OCI-LY7 (cell line): ENCODE measurements at regions not wholly inside any gene's neighbourhood (a gene's known extent, or its start where the extent isn't known, plus 50 kb on each side); places are given as distances from the start of the nearest gene placed in this dataset.

Experiments
- BruUV-seq: library from RNA; stranded (reverse); fragments of 400-500 nt; replicated peaks from 2 replicates; lab custom pipeline; 2021; lab: Mats Ljungman, UMichigan
- CTCF ChIA-PET: fragments of 300-600 bp; sonication (Branson Sonifier 250); formaldehyde crosslinking; loops from one replicate; lab custom pipeline; 2022; ENCODE audit warnings: antibody characterized with exemption; ENCODE audit not compliant: unreplicated experiment; lab: Charles Lee
- POLR2A ChIA-PET: fragments of 300-600 bp; sonication (Branson Sonifier 250); formaldehyde crosslinking; loops from one replicate; lab custom pipeline; 2022; ENCODE audit warnings: antibody characterized with exemption; lab: Charles Lee
- DNase-seq: peaks from one replicate; pipeline ENCODE4 v3.0.0-alpha.2; 2015; ENCODE audit warnings: low spot score
- H2AFZ ChIP-seq: fragments of 200-600 bp; sonication (generic), shearing (Covaris generic); 2 replicates; pipeline ENCODE4 v1.6.1; 2014; ENCODE audit warnings: mild to moderate bottlenecking, antibody characterized with exemption, low read length, moderate library complexity
- H3K27ac ChIP-seq: fragments of 200-600 bp; sonication (generic); 2 replicates; pipeline ENCODE4 v1.5.1; 2014; ENCODE audit warnings: mixed run types, low read depth, mild to moderate bottlenecking, moderate library complexity, low read length, inconsistent platforms; ENCODE audit not compliant: poor library complexity, severe bottlenecking
- H3K36me3 ChIP-seq: fragments of 200-600 bp; sonication (generic); 2 replicates; pipeline ENCODE4 v1.6.1; 2014; ENCODE audit warnings: mild to moderate bottlenecking, antibody characterized with exemption, low read length, moderate library complexity, mixed read lengths; ENCODE audit not compliant: insufficient read depth
- H3K4me1 ChIP-seq: fragments of 200-600 bp; sonication (generic); 2 replicates; pipeline ENCODE4 v1.5.1; 2014; ENCODE audit warnings: mild to moderate bottlenecking, low read length; ENCODE audit not compliant: insufficient read depth, poor library complexity, severe bottlenecking
- H3K4me2 ChIP-seq: fragments of 200-600 bp; sonication (generic); 2 replicates; pipeline ENCODE4 v1.6.1; 2014; ENCODE audit warnings: mild to moderate bottlenecking, low read length
- H3K4me3 ChIP-seq: fragments of 200-600 bp; sonication (generic); 2 replicates; pipeline ENCODE4 v1.5.1; 2014; ENCODE audit warnings: mild to moderate bottlenecking, low read depth, low read length; ENCODE audit not compliant: poor library complexity, severe bottlenecking
- H3K79me2 ChIP-seq: fragments of 200-600 bp; sonication (generic); 2 replicates; pipeline ENCODE4 v1.6.1; 2016; ENCODE audit warnings: low read depth, mild to moderate bottlenecking, low read length, moderate library complexity, mixed read lengths; ENCODE audit not compliant: insufficient read depth
- H3K9me2 ChIP-seq: fragments of 200-600 bp; sonication (generic); 2 replicates; pipeline ENCODE4 v1.6.1; 2016; ENCODE audit warnings: mild to moderate bottlenecking, low read length, mixed read lengths; ENCODE audit not compliant: insufficient read depth
- H3K9me3 ChIP-seq: fragments of 200-600 bp; sonication (generic); 2 replicates; pipeline ENCODE4 v1.6.1; 2014; ENCODE audit warnings: mild to moderate bottlenecking, mixed run types, low read length, mixed read lengths
- H4K20me1 ChIP-seq: fragments of 200-600 bp; sonication (generic); 2 replicates; pipeline ENCODE4 v1.6.1; 2014; ENCODE audit warnings: mild to moderate bottlenecking, antibody characterized with exemption, low read length, moderate library complexity, mixed read lengths; ENCODE audit not compliant: insufficient read depth
- CTCF ChIP-seq: fragments of 200-600 bp; sonication (generic); conservative IDR thresholded peaks from 2 replicates; pipeline ENCODE4 v1.5.1; 2014; ENCODE audit warnings: mild to moderate bottlenecking, antibody characterized with exemption, low read length, moderate library complexity, mixed read lengths
- EZH2phosphoT487 ChIP-seq: fragments of 200-600 bp; sonication (generic); IDR thresholded peaks from 2 replicates; pipeline ENCODE4 v1.6.1; 2018; ENCODE audit warnings: low read depth, borderline replicate concordance, mild to moderate bottlenecking, mixed run types, antibody characterized with exemption, low read length, moderate library complexity, mixed read lengths
- intact Hi-C: fragments of 100-400 bp; cut with micrococcal nuclease; formaldehyde crosslinking; loops from one replicate; pipeline ENCODE4 v1.10.0; 2022; ENCODE audit not compliant: unreplicated experiment

GRCh38 chr13:111858571-111858970 lies 208.4 kb upstream of the SOX1 start:
- TF ChIP-seq EZH2phosphoT487 (no peak), CTCF (no peak)
- H3K4me2 ChIP-seq: no peak overlapping the region
- BruUV-seq: no TSS peak
- H3K9me2 ChIP-seq: no peaks in the 10 kb centered on the region
- no peak overlapping the region for H2AFZ ChIP-seq
- no peaks in the 10 kb centered on the region for H3K79me2 ChIP-seq
- H3K4me1 ChIP-seq: no peaks in the 10 kb centered on the region
- no peaks in the 10 kb centered on the region for H4K20me1 ChIP-seq
- H3K27ac ChIP-seq: no peak overlapping the region
- no peak for DNase-seq
- ChIA-PET CTCF (no interaction called here), POLR2A (no interaction called here)
- no peak overlapping the region for H3K4me3 ChIP-seq
- no peaks in the 10 kb centered on the region for H3K36me3 ChIP-seq
- intact Hi-C loops: no loop called here
- no peaks in the 10 kb centered on the region for H3K9me3 ChIP-seq

GRCh38 chr13:111859354-111860230 lies 207.4 kb upstream of the SOX1 start:
- Histone ChIP-seq H3K79me2 (no peaks in the 10 kb centered on the region), H2AFZ (no peak overlapping the region), H3K4me1 (no peaks in the 10 kb centered on the region), H3K9me2 (no peaks in the 10 kb centered on the region), H3K36me3 (no peaks in the 10 kb centered on the region), H3K4me2 (no peak overlapping the region), H3K27ac (no peak overlapping the region), H4K20me1 (no peaks in the 10 kb centered on the region), H3K4me3 (no peak overlapping the region), H3K9me3 (no peaks in the 10 kb centered on the region)
- no peak for TF ChIP-seq EZH2phosphoT487
- TF ChIP-seq CTCF: no peak
- DNase-seq: no peak
- ChIA-PET POLR2A (interaction anchor here (0.6 kb wide), 1 partner anchor 393 kb away, joined by 3 read pairs; no protein-coding TSS in a partner anchor), CTCF (no interaction called here)
- intact Hi-C loops: no loop called here
- no TSS peak for BruUV-seq

- Histone ChIP-seq H3K27ac (no peak overlapping the region), H3K4me1 (no peaks in the 10 kb centered on the region), H2AFZ (no peak overlapping the region), H3K4me2 (no peak overlapping the region), H3K4me3 (no peak overlapping the region), H3K79me2 (no peaks in the 10 kb centered on the region), H3K36me3 (no peaks in the 10 kb centered on the region), H3K9me2 (no peaks in the 10 kb centered on the region), H3K9me3 (no peaks in the 10 kb centered on the region), H4K20me1 (no peaks in the 10 kb centered on the region)
- ChIA-PET POLR2A (no interaction called here), CTCF (no interaction called here)
- DNase-seq: no peak
- intact Hi-C loops: no loop called here
- no TSS peak for BruUV-seq
- TF ChIP-seq CTCF (no peak), EZH2phosphoT487 (no peak)
These were observed 206.8 kb upstream of the SOX1 start for GRCh38 chr13:111860231-111860552.
